ENCODE measurements at regions not wholly inside any gene's neighbourhood (a gene's known extent, or its start where the extent isn't known, plus 50 kb on each side); places are given as distances from the start of the nearest gene placed in this dataset.

DNA sequence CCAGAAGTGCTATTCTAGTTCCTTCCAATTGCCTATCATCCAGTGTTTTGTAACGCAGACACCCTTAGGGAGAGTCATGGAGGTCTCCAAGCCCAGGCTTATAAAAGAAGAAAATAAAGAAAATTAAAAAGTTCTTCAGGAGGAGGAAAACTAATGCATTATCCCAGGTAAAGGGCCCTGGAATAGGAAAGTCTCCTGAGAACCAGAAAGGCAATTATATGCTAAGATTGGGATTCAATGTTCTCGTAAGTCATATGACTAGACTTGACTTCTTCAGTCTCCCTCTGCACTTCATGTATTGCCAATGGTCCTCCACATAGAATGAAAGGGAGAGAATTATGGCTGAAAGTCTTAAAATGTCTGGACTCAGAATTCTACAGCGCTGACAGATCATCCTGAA, 154.4 kb upstream of the STK32A start:
- no peak for TF ChIP-seq POLR2A (IDR thresholded peaks at IDR 0.05; ENCODE audit: low read depth, low read length)
- TF ChIP-seq POLR2AphosphoS5 (IDR thresholded peaks at IDR 0.05; ENCODE audit: low read depth, low read length): no peak
- no peak for TF ChIP-seq TAF1 (IDR thresholded peaks at IDR 0.05; ENCODE audit: low read depth, low read length)

Data from GM12891 (cell line).